ENCODE measurements at regions not wholly inside any gene's neighbourhood (a gene's known extent, or its start where the extent isn't known, plus 50 kb on each side); places are given as distances from the start of the nearest gene placed in this dataset.

DNA sequence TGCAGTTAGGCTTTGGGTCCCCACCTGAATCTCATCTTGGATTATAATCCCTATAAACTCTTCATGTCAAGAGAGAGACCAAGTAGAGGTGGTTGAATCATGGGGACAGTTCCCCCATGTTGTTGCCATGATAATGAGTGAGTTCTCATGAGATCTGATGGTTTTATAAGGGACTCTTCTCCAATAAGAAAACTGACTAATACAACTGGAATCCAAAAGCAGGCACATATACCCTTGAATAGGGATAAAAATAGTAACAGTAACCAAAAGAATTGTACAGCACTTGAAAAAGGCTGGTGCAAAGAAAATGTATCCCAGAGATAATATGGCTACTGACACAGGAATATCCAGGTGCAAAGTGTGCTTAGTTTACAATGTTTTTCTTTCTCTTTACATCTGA is 351.5 kb upstream of the MAD2L1 start:
- ChIA-PET CTCF (no interaction called here), POLR2A (no interaction called here)
- ATAC-seq (ENCODE audit: poor library complexity) (no peak), DNase-seq (no peak)
- no peaks in the 10 kb centered on the region for H3K36me3 ChIP-seq (ENCODE audit: insufficient read depth, low read length)
- no peaks in the 10 kb centered on the region for H3K27me3 ChIP-seq (ENCODE audit: control insufficient read depth in 1 of 2, insufficient read depth in 2 of 2, low read length in 2 of 2)
- no peaks in the 10 kb centered on the region for H3K36me3 Mint-ChIP-seq (ENCODE audit: low read depth)
- peaks cover 0 to 7% of the 10 kb centered on the region in 2 experiments for H3K9me3 ChIP-seq (ENCODE audit: control insufficient read depth in 1 of 2, insufficient read depth in 1 of 2, low read length in 2 of 2)
- TF ChIP-seq, protein P1, sequence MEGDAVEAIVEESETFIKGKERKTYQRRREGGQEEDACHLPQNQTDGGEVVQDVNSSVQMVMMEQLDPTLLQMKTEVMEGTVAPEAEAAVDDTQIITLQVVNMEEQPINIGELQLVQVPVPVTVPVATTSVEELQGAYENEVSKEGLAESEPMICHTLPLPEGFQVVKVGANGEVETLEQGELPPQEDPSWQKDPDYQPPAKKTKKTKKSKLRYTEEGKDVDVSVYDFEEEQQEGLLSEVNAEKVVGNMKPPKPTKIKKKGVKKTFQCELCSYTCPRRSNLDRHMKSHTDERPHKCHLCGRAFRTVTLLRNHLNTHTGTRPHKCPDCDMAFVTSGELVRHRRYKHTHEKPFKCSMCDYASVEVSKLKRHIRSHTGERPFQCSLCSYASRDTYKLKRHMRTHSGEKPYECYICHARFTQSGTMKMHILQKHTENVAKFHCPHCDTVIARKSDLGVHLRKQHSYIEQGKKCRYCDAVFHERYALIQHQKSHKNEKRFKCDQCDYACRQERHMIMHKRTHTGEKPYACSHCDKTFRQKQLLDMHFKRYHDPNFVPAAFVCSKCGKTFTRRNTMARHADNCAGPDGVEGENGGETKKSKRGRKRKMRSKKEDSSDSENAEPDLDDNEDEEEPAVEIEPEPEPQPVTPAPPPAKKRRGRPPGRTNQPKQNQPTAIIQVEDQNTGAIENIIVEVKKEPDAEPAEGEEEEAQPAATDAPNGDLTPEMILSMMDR (IDR thresholded peaks at IDR 0.05), result no peak
- no peaks in the 10 kb centered on the region for H3K4me1 ChIP-seq (ENCODE audit: insufficient read depth, low read length)
- H3K27ac ChIP-seq (ENCODE audit: low read depth in 1 of 2, low read length in 2 of 2), result no peak overlapping the region
- no peak overlapping the region for H3K4me3 Mint-ChIP-seq
- no peak overlapping the region for H3K27ac Mint-ChIP-seq
- H3K27me3 Mint-ChIP-seq, result no peaks in the 10 kb centered on the region
- peaks cover 7% of the 10 kb centered on the region for H3K9me3 Mint-ChIP-seq
- H3K4me1 Mint-ChIP-seq (ENCODE audit: low read depth), result no peaks in the 10 kb centered on the region
- intact Hi-C loops (cut with DNase I, micrococcal nuclease), result no loop called here
- H3K4me3 ChIP-seq (ENCODE audit: low read length), result no peak overlapping the region

GRCh38 chr4:120415896-120416295 is 349.2 kb upstream of the MAD2L1 start:
- peaks cover 5 to 7% of the 10 kb centered on the region in 2 experiments for H3K9me3 ChIP-seq (ENCODE audit: control insufficient read depth in 1 of 2, insufficient read depth in 1 of 2, low read length in 2 of 2)
- H3K36me3 ChIP-seq (ENCODE audit: insufficient read depth, low read length), result no peaks in the 10 kb centered on the region
- no peak for DNase-seq
- no peaks in the 10 kb centered on the region for H3K27me3 Mint-ChIP-seq
- H3K27ac ChIP-seq (ENCODE audit: low read depth in 1 of 2, low read length in 2 of 2), result no peak overlapping the region
- ChIA-PET POLR2A (no interaction called here), CTCF (no interaction called here)
- intact Hi-C loops (cut with DNase I, micrococcal nuclease), result no loop called here
- peaks cover 7% of the 10 kb centered on the region for H3K9me3 Mint-ChIP-seq
- TF ChIP-seq, protein P1 (IDR thresholded peaks at IDR 0.05), result no peak
- no peak for ATAC-seq (ENCODE audit: poor library complexity)
- H3K4me1 Mint-ChIP-seq (ENCODE audit: low read depth), result no peaks in the 10 kb centered on the region
- no peak overlapping the region for H3K4me3 ChIP-seq (ENCODE audit: low read length)
- H3K4me3 Mint-ChIP-seq, result no peak overlapping the region
- no peaks in the 10 kb centered on the region for H3K27me3 ChIP-seq (ENCODE audit: control insufficient read depth in 1 of 2, insufficient read depth in 2 of 2, low read length in 2 of 2)
- no peak overlapping the region for H3K27ac Mint-ChIP-seq
- H3K4me1 ChIP-seq (ENCODE audit: insufficient read depth, low read length), result no peaks in the 10 kb centered on the region
- H3K36me3 Mint-ChIP-seq (ENCODE audit: low read depth), result no peaks in the 10 kb centered on the region

DNA sequence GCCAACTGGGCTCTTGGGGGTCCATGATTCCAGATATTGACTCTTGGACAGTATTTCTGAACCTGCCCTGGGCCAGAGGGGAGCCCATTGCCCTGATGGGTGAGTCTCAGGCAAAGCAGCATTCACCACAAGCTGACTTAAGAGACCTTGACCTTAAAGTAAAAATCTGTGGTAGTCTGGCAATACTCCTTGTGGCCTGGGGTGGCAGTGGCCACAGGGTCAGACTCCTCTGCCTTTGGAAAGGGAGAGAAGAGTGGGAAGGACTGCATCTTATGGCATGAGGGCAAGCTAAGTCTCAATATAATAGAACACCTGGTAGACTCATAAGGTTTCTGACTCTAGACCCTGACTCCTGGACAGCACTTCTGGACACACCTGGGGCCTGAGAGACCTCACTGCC is 340.3 kb upstream of the MAD2L1 start:
- Histone ChIP-seq H3K27ac (ENCODE audit: low read depth in 1 of 2, low read length in 2 of 2) (no peak overlapping the region), H3K27me3 (ENCODE audit: control insufficient read depth in 1 of 2, insufficient read depth in 2 of 2, low read length in 2 of 2) (no peaks in the 10 kb centered on the region), H3K9me3 (ENCODE audit: control insufficient read depth in 1 of 2, insufficient read depth in 1 of 2, low read length in 2 of 2) (peaks cover 7 to 19% of the 10 kb centered on the region in 2 experiments), H3K36me3 (ENCODE audit: insufficient read depth, low read length) (no peaks in the 10 kb centered on the region), H3K4me1 (ENCODE audit: insufficient read depth, low read length) (no peaks in the 10 kb centered on the region), H3K4me3 (ENCODE audit: low read length) (no peak overlapping the region)
- DNase-seq (no peak), ATAC-seq (ENCODE audit: poor library complexity) (no peak)
- TF ChIP-seq, protein P1 (IDR thresholded peaks at IDR 0.05), result no peak
- POLR2A ChIA-PET, result no interaction called here
- Mint-ChIP-seq H3K4me3 (no peak overlapping the region), H3K4me1 (ENCODE audit: low read depth) (no peaks in the 10 kb centered on the region), H3K27ac (no peak overlapping the region), H3K36me3 (ENCODE audit: low read depth) (no peaks in the 10 kb centered on the region), H3K9me3 (peaks cover 8% of the 10 kb centered on the region), H3K27me3 (peaks cover 5% of the 10 kb centered on the region)
- CTCF ChIA-PET, result no interaction called here
- intact Hi-C loops (cut with DNase I, micrococcal nuclease), result no loop called here
